GM04503 (cell line): ENCODE measurements at regions not wholly inside any gene's neighbourhood (a gene's known extent, or its start where the extent isn't known, plus 50 kb on each side); places are given as distances from the start of the nearest gene placed in this dataset.

ENCODE experiments used
- DNase-seq: peaks from one replicate; pipeline ENCODE4 v3.0.0-alpha.2; 2012; ENCODE audit warnings: low read depth

- no peak for DNase-seq
These were observed 162.5 kb downstream of the TRMT11 start for GRCh38 chr6:126148853-126149252.

- no peak for DNase-seq
These were observed 166.0 kb downstream of the TRMT11 start for GRCh38 chr6:126152372-126152745.

- no peak for DNase-seq
These were observed 167.3 kb downstream of the TRMT11 start for GRCh38 chr6:126153661-126154060.

- DNase-seq, result no peak
These were observed 170.6 kb downstream of the TRMT11 start for GRCh38 chr6:126156973-126157372.

- no peak for DNase-seq
These were observed 172.2 kb upstream of the CENPW start for GRCh38 chr6:126167726-126168125.

- no peak for DNase-seq
These were observed 169.5 kb upstream of the CENPW start for GRCh38 chr6:126170433-126170832.

GRCh38 chr6:126170978-126171382 lies 168.9 kb upstream of the CENPW start:
- no peak for DNase-seq

- no peak for DNase-seq
These were observed 167.8 kb upstream of the CENPW start for GRCh38 chr6:126172131-126172530.

GRCh38 chr6:126173265-126173664 lies 166.7 kb upstream of the CENPW start:
- DNase-seq, result no peak

GRCh38 chr6:126174697-126175096 lies 165.2 kb upstream of the CENPW start:
- DNase-seq, result no peak

GRCh38 chr6:126175251-126175650 lies 164.7 kb upstream of the CENPW start:
- DNase-seq, result no peak

- DNase-seq, result no peak
These were observed 163.6 kb upstream of the CENPW start for GRCh38 chr6:126176282-126176681.

- DNase-seq, result peak; percentile 24
These were observed 159.3 kb upstream of the CENPW start for GRCh38 chr6:126180585-126180984.

GRCh38 chr6:126181173-126181741 lies 158.7 kb upstream of the CENPW start:
- DNase-seq, result no peak

GRCh38 chr6:126181890-126182289 lies 158.0 kb upstream of the CENPW start:
- DNase-seq, result no peak

- DNase-seq, result no peak
These were observed 157.1 kb upstream of the CENPW start for GRCh38 chr6:126182650-126183311.

GRCh38 chr6:126185774-126186173 lies 154.1 kb upstream of the CENPW start:
- no peak for DNase-seq

GRCh38 chr6:126188279-126188909 lies 151.5 kb upstream of the CENPW start:
- peak; percentile 5 for DNase-seq

- DNase-seq, result no peak
These were observed 144.2 kb upstream of the CENPW start for GRCh38 chr6:126195625-126196236.

GRCh38 chr6:126198631-126199030 lies 141.3 kb upstream of the CENPW start:
- DNase-seq, result no peak

- no peak for DNase-seq
These were observed 140.4 kb upstream of the CENPW start for GRCh38 chr6:126199466-126199865.

- no peak for DNase-seq
These were observed 137.2 kb upstream of the CENPW start for GRCh38 chr6:126202707-126203106.

GRCh38 chr6:126204126-126204525 lies 135.8 kb upstream of the CENPW start:
- DNase-seq, result no peak
